ENCODE measurements at regions not wholly inside any gene's neighbourhood (a gene's known extent, or its start where the extent isn't known, plus 50 kb on each side); places are given as distances from the start of the nearest gene placed in this dataset.
A peak's percentile ranks its signal among the peaks of the same experiment; 100 is the strongest.

DNA sequence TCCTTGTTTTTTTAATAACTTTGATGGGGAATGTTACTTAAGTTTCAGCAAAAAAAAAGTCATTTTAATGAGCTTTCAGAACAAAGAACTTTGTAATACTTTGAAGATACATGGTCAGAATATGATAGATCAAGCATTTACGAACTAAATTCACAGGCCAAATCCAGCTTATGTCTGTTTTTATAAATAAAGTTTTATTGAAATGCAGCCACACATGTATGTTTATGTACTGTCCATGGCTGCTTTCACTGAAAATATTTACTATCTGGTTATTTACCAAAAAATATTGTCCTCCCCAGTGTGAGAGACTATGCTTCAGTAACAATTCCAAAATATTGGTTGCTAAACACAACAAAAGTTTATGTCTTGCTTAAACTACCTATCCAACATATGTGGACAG is 366.7 kb downstream of the PIK3R1 start:
- no peak for DNase-seq
- Histone ChIP-seq H3K27me3 (ENCODE audit: insufficient read depth, low read depth, severe bottlenecking) (no peaks in the 10 kb centered on the region), H3K4me3 (ENCODE audit: low read depth, low read length) (no peak overlapping the region), H3K27ac (no peak overlapping the region), H3K9me3 (ENCODE audit: severe bottlenecking) (no peaks in the 10 kb centered on the region), H3K36me3 (no peaks in the 10 kb centered on the region)
- TF ChIP-seq, protein P1, sequence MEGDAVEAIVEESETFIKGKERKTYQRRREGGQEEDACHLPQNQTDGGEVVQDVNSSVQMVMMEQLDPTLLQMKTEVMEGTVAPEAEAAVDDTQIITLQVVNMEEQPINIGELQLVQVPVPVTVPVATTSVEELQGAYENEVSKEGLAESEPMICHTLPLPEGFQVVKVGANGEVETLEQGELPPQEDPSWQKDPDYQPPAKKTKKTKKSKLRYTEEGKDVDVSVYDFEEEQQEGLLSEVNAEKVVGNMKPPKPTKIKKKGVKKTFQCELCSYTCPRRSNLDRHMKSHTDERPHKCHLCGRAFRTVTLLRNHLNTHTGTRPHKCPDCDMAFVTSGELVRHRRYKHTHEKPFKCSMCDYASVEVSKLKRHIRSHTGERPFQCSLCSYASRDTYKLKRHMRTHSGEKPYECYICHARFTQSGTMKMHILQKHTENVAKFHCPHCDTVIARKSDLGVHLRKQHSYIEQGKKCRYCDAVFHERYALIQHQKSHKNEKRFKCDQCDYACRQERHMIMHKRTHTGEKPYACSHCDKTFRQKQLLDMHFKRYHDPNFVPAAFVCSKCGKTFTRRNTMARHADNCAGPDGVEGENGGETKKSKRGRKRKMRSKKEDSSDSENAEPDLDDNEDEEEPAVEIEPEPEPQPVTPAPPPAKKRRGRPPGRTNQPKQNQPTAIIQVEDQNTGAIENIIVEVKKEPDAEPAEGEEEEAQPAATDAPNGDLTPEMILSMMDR (IDR thresholded peaks at IDR 0.05; ENCODE audit: low read depth, low read length): no peak

DNA sequence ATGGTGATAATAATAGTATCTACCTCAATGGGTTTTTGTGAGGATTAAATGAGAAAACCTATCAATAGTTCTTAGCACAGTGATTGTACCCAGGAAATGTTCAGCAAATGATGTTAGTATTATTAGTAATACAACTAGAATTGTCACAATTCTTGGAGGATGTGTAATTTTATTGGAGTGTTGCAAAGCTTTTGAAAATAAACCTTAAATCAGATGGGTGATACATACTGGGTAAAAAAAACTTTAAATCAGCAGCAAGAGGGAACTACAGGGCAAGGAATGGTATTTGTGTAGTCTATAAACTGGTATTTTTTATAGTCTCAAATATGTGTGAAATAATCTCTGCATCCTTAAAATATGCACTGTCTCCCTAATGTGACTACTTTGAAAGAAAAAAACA is 371.6 kb downstream of the PIK3R1 start:
- TF ChIP-seq, protein P1 (IDR thresholded peaks at IDR 0.05; ENCODE audit: low read depth, low read length): no peak
- H3K4me3 ChIP-seq (ENCODE audit: low read depth, low read length): no peak overlapping the region
- no peak for DNase-seq

DNA sequence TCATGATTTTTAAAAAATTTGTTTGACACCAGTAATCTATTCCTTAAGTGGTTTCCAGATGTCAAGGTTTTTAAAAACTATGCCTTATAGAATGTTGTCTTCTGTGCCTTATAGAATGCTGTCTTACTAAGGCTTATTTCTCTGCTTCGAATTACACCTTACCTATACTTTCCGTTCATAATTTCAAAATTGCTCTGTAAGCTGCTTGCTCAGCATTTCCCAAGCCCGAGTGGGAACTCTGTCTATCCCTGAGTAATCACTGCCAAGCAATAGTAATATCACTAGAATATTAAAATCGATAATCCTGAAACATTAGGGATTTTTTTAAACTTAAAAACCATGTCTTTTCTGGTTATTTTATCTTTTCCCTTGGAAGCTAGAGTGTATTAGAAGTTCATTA is 376.3 kb downstream of the PIK3R1 start:
- Histone ChIP-seq H3K27me3 (ENCODE audit: insufficient read depth, low read depth, severe bottlenecking) (no peaks in the 10 kb centered on the region), H3K36me3 (no peaks in the 10 kb centered on the region), H3K27ac (peak overlapping the region; percentile 76), H3K4me3 (ENCODE audit: low read depth, low read length) (no peak overlapping the region), H3K9me3 (ENCODE audit: severe bottlenecking) (peaks cover 13% of the 10 kb centered on the region)
- DNase-seq: no peak
- TF ChIP-seq, protein P1 (IDR thresholded peaks at IDR 0.05; ENCODE audit: low read depth, low read length): no peak

More for the DNA sequence above, 371.6 kb downstream of the PIK3R1 start:
- Histone ChIP-seq H3K36me3 (no peaks in the 10 kb centered on the region), H3K9me3 (ENCODE audit: severe bottlenecking) (no peaks in the 10 kb centered on the region), H3K27ac (no peak overlapping the region), H3K27me3 (ENCODE audit: insufficient read depth, low read depth, severe bottlenecking) (no peaks in the 10 kb centered on the region)

DNA sequence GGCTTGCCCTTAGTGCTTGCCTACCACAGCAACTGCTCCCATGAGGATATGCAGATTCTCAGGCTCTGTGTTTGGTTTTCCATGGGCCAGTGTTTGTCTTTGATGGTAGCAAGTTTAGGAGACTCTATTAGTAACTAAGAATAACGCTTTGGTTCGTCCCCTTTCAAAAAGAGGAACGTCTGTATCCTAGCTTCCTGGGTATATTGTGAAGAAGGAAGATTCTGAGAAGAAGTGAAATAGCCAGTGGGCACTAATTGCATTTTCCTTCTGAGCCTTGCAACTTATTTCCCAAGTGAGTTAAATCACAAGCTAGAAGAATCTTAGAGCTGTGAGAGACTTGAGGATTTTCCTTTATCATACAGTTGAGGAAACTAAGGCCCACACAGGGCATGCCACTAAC is 376.8 kb downstream of the PIK3R1 start:
- peak; percentile 13 for DNase-seq
- TF ChIP-seq, protein P1 (IDR thresholded peaks at IDR 0.05; ENCODE audit: low read depth, low read length): no peak
- Histone ChIP-seq H3K9me3 (ENCODE audit: severe bottlenecking) (peaks cover 13% of the 10 kb centered on the region), H3K27ac (peak overlapping the region; percentile 76), H3K36me3 (no peaks in the 10 kb centered on the region), H3K4me3 (ENCODE audit: low read depth, low read length) (no peak overlapping the region), H3K27me3 (ENCODE audit: insufficient read depth, low read depth, severe bottlenecking) (no peaks in the 10 kb centered on the region)

DNA sequence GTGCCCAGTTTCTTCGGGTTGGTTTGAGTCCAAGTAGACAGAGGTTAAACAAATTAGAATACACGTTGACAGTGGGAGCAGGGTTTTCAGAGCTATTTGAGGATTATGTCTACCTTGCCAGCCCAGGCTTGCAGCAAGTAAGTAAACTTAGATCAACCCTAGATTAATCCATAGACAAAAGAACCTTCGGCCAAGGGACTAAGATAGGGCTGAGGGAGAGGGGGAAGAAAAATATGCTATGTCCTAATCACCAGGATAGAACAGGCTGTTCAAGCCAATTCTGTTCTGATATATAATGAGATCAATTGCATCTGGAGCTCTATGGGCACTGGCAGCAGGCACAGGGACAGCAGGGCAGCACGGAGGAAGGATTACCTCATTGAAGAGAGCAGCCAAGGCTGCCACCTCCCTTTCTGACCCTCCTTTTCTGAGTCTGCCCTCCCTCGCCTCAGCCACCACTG is 377.7 kb downstream of the PIK3R1 start:
- peaks cover 13% of the 10 kb centered on the region for H3K9me3 ChIP-seq (ENCODE audit: severe bottlenecking)
- peak overlapping the region; percentile 23 for H3K4me3 ChIP-seq (ENCODE audit: low read depth, low read length)
- DNase-seq: peak; percentile 81
- H3K27me3 ChIP-seq (ENCODE audit: insufficient read depth, low read depth, severe bottlenecking): no peaks in the 10 kb centered on the region
- TF ChIP-seq, protein P1 (IDR thresholded peaks at IDR 0.05; ENCODE audit: low read depth, low read length): no peak
- H3K36me3 ChIP-seq: no peaks in the 10 kb centered on the region
- H3K27ac ChIP-seq: peak overlapping the region; percentile 86

DNA sequence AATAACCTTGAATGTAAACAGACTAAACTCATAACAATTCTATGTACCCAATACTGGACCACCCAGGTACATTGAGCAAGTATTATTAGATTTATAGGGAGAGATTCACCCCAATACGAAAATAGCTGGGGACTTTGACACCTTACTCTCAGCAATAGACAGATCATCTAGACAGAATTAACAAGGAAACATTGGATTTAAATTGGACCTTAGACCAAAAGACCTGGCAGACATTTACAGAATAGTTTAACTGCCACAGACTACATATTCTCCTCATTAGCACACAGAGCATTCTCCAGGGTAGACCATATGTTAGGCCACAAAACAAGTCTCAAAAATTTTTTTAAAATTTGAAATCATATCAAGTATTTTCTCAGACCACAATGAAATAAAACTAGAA is 397.4 kb downstream of the PIK3R1 start:
- no peaks in the 10 kb centered on the region for H3K27me3 ChIP-seq (ENCODE audit: insufficient read depth, low read depth, severe bottlenecking)
- DNase-seq: no peak
- H3K27ac ChIP-seq: no peak overlapping the region
- no peak overlapping the region for H3K4me3 ChIP-seq (ENCODE audit: low read depth, low read length)
- H3K36me3 ChIP-seq: no peaks in the 10 kb centered on the region
- H3K9me3 ChIP-seq (ENCODE audit: severe bottlenecking): peaks cover 17% of the 10 kb centered on the region
- TF ChIP-seq, protein P1 (IDR thresholded peaks at IDR 0.05; ENCODE audit: low read depth, low read length): no peak
